Renal pelvis (tissue), 1 donor: ENCODE measurements at regions not wholly inside any gene's neighbourhood (a gene's known extent, or its start where the extent isn't known, plus 50 kb on each side); places are given as distances from the start of the nearest gene placed in this dataset.

ENCODE experiments used
- DNase-seq: peaks from one replicate; pipeline ENCODE4 v3.0.0-alpha.2; 2013

GRCh38 chr1:172952516-172952915, 98.2 kb downstream of the TNFSF18 start:
- DNase-seq = no peak

- DNase-seq = no peak
These were observed 96.1 kb downstream of the TNFSF18 start for GRCh38 chr1:172954476-172955150.

- no peak for DNase-seq
These were observed 95.5 kb downstream of the TNFSF18 start for GRCh38 chr1:172955161-172955815.

GRCh38 chr1:172956871-172957270, 93.9 kb downstream of the TNFSF18 start:
- DNase-seq = no peak

GRCh38 chr1:172957491-172957890, 93.2 kb downstream of the TNFSF18 start:
- no peak for DNase-seq

- no peak for DNase-seq
These were observed 91.2 kb downstream of the TNFSF18 start for GRCh38 chr1:172959571-172959970.

GRCh38 chr1:172960019-172960418, 90.7 kb downstream of the TNFSF18 start:
- no peak for DNase-seq

GRCh38 chr1:172960454-172961208, 90.1 kb downstream of the TNFSF18 start:
- DNase-seq = no peak

- DNase-seq = no peak
These were observed 85.9 kb downstream of the TNFSF18 start for GRCh38 chr1:172964864-172965263.

GRCh38 chr1:172966844-172967540, 83.7 kb downstream of the TNFSF18 start:
- no peak for DNase-seq

GRCh38 chr1:172967936-172968335, 82.8 kb downstream of the TNFSF18 start:
- no peak for DNase-seq

GRCh38 chr1:172969611-172970010, 81.1 kb downstream of the TNFSF18 start:
- no peak for DNase-seq

- DNase-seq = no peak
These were observed 80.6 kb downstream of the TNFSF18 start for GRCh38 chr1:172970186-172970585.

GRCh38 chr1:172971241-172971640, 79.5 kb downstream of the TNFSF18 start:
- DNase-seq = no peak

- DNase-seq = no peak
These were observed 78.5 kb downstream of the TNFSF18 start for GRCh38 chr1:172972258-172972657.

GRCh38 chr1:172973424-172973823, 77.3 kb downstream of the TNFSF18 start:
- DNase-seq = no peak

GRCh38 chr1:172976222-172977041, 74.3 kb downstream of the TNFSF18 start:
- DNase-seq = peak; percentile 39

- DNase-seq = no peak
These were observed 73.3 kb downstream of the TNFSF18 start for GRCh38 chr1:172977296-172978017.

GRCh38 chr1:172978595-172978994, 72.1 kb downstream of the TNFSF18 start:
- no peak for DNase-seq

GRCh38 chr1:172979828-172980227, 70.9 kb downstream of the TNFSF18 start:
- no peak for DNase-seq

GRCh38 chr1:172980456-172980855, 70.3 kb downstream of the TNFSF18 start:
- no peak for DNase-seq
